Mesenteric fat pad (tissue), 1 donor: ENCODE measurements at regions not wholly inside any gene's neighbourhood (a gene's known extent, or its start where the extent isn't known, plus 50 kb on each side); places are given as distances from the start of the nearest gene placed in this dataset.
"Not testable (repeated sequence)": the region's sequence is repeated elsewhere in the genome, so short reads cannot be mapped to it uniquely, and the experiment has no call there.

ENCODE experiments used
- DNase-seq: peaks from one replicate; pipeline ENCODE4 v3.0.0-alpha.2; 2020; ENCODE audit warnings: low spot score
- donor health status: DM: yes; HTN: yes; CAD: no.

- DNase-seq: not testable (repeated sequence)
These were observed 328.6 kb upstream of the KCNMB2 start for GRCh38 chr3:178207627-178208026.

- not testable (repeated sequence) for DNase-seq
These were observed 327.1 kb upstream of the KCNMB2 start for GRCh38 chr3:178209116-178209515.

GRCh38 chr3:178209618-178210017, 326.6 kb upstream of the KCNMB2 start:
- not testable (repeated sequence) for DNase-seq

- DNase-seq: not testable (repeated sequence)
These were observed 325.1 kb upstream of the KCNMB2 start for GRCh38 chr3:178211086-178211485.

GRCh38 chr3:178217479-178217878, 318.8 kb upstream of the KCNMB2 start:
- DNase-seq: no peak

- DNase-seq: no peak
These were observed 318.0 kb upstream of the KCNMB2 start for GRCh38 chr3:178218231-178218630.

- not testable (repeated sequence) for DNase-seq
These were observed 316.6 kb upstream of the KCNMB2 start for GRCh38 chr3:178219661-178220060.

GRCh38 chr3:178223876-178224275, 312.4 kb upstream of the KCNMB2 start:
- DNase-seq: no peak

- no peak for DNase-seq
These were observed 310.1 kb upstream of the KCNMB2 start for GRCh38 chr3:178226094-178226493.

GRCh38 chr3:178231645-178232044, 304.6 kb upstream of the KCNMB2 start:
- no peak for DNase-seq

GRCh38 chr3:178233371-178234071, 302.7 kb upstream of the KCNMB2 start:
- DNase-seq: no peak

- no peak for DNase-seq
These were observed 299.5 kb upstream of the KCNMB2 start for GRCh38 chr3:178236555-178237277.

- no peak for DNase-seq
These were observed 298.1 kb upstream of the KCNMB2 start for GRCh38 chr3:178238179-178238578.

- no peak for DNase-seq
These were observed 291.2 kb upstream of the KCNMB2 start for GRCh38 chr3:178244733-178245709.

GRCh38 chr3:178246004-178246403, 290.2 kb upstream of the KCNMB2 start:
- DNase-seq: no peak

- no peak for DNase-seq
These were observed 280.9 kb upstream of the KCNMB2 start for GRCh38 chr3:178255315-178255714.

GRCh38 chr3:178257491-178257890, 278.7 kb upstream of the KCNMB2 start:
- no peak for DNase-seq

GRCh38 chr3:178258121-178258520, 278.1 kb upstream of the KCNMB2 start:
- no peak for DNase-seq

GRCh38 chr3:178259703-178260102, 276.5 kb upstream of the KCNMB2 start:
- DNase-seq: no peak

- DNase-seq: no peak
These were observed 275.2 kb upstream of the KCNMB2 start for GRCh38 chr3:178260887-178261565.
